Transverse colon (tissue), 4 donors: ENCODE measurements at regions not wholly inside any gene's neighbourhood (a gene's known extent, or its start where the extent isn't known, plus 50 kb on each side); places are given as distances from the start of the nearest gene placed in this dataset.

Source experiments
- DNase-seq: peaks from one replicate; pipeline ENCODE4 v3.0.0-alpha.2; 2019
- H3K27ac ChIP-seq, 4 donors: fragments of 200-600 bp; sonication (generic); 2 replicates each; pipeline ENCODE4 v1.5.1; 2016 to 2018; ENCODE audit warnings: inconsistent platforms in 4 of 4
- H3K27me3 ChIP-seq: fragments of 200-600 bp; sonication (generic); 2 replicates; pipeline ENCODE4 v1.5.1; 2017; ENCODE audit warnings: inconsistent platforms
- H3K36me3 ChIP-seq, 4 donors: fragments of 200-600 bp; sonication (generic); 2 replicates each; pipeline ENCODE4 v1.5.1; 2017 to 2019; ENCODE audit warnings: inconsistent platforms in 4 of 4
- H3K4me1 ChIP-seq, 4 donors: fragments of 200-600 bp; sonication (generic); 2 replicates each; pipeline ENCODE4 v1.5.1; 2017 to 2020; ENCODE audit warnings: inconsistent platforms in 4 of 4
- H3K4me3 ChIP-seq, 4 donors: fragments of 200-600 bp; sonication (generic); 1 replicate in 1 of 4; 2 replicates in 3 of 4; pipeline versions ENCODE4 v1.5.1 to v1.6.1; 2017 to 2019; ENCODE audit warnings: inconsistent platforms in 4 of 4
- H3K9me3 ChIP-seq, 2 donors: fragments of 200-600 bp; sonication (generic); 2 replicates each; pipeline ENCODE4 v1.5.1; 2017 to 2019; ENCODE audit warnings: inconsistent platforms in 2 of 2
- CTCF ChIP-seq, 5 experiments: fragments of 200-600 bp in 3 of 5; fragments of 450-650 bp in 2 of 5; sonication (generic) in 3 of 5; IDR thresholded peaks; 1 replicate in 2 of 5; 2 replicates in 3 of 5; pipeline ENCODE4 v1.5.1; 2016 to 2017; ENCODE audit warnings: antibody characterized with exemption in 5 of 5, inconsistent platforms in 3 of 5, mild to moderate bottlenecking in 2 of 5, moderate library complexity in 1 of 5
- EP300 ChIP-seq: sonication (generic); formaldehyde crosslinking; IDR thresholded peaks from one replicate; pipeline ENCODE4 v1.6.1; 2017; ENCODE audit warnings: antibody characterized with exemption, low read depth
- POLR2A ChIP-seq: fragments of 450-650 bp; IDR thresholded peaks from one replicate; pipeline ENCODE4 v1.6.1; 2016; ENCODE audit warnings: antibody characterized with exemption, mild to moderate bottlenecking, moderate library complexity
- POLR2AphosphoS5 ChIP-seq, 3 donors: sonication (generic); formaldehyde crosslinking; IDR thresholded peaks; one replicate each; pipeline ENCODE4 v1.6.1; 2016; ENCODE audit warnings: antibody characterized with exemption in 3 of 3
- WGBS, 2 donors: methylation state at CpG; one replicate each; pipeline ENCODE4 v1.1.5; 2018; ENCODE audit warnings: low coverage in 1 of 2; 5-methylcytosine and 5-hydroxymethylcytosine counted together
- in situ Hi-C, 4 donors: fragments of 200-750 bp; cut with MboI; loops; one replicate each; pipeline versions ENCODE4 v1.15.0 to v1.15.1; 2017; ENCODE audit warnings: low sequenced_read_pairs in 3 of 4, low pct_ligation_motif_present in 1 of 4, low pct_unique_long_range_greater_than_20kb in 1 of 4
- intact Hi-C: fragments of 100-400 bp; cut with DNase I; formaldehyde crosslinking; loops from one replicate; pipeline ENCODE4 v1.15.1; 2023; ENCODE audit warnings: low total_unique reads

- Histone ChIP-seq H3K27me3 (no peaks in the 10 kb centered on the region), H3K27ac (no peak overlapping the region), H3K9me3 (no peaks in the 10 kb centered on the region), H3K4me3 (no peak overlapping the region), H3K36me3 (no peaks in the 10 kb centered on the region), H3K4me1 (no peaks in the 10 kb centered on the region)
- in situ Hi-C loops: no loop called here
- DNase-seq: no peak
- intact Hi-C loops: no loop called here
- 89 to 100% methylated on average over 2 to 4 of the region's 4 CpGs for WGBS, 2 donors
- TF ChIP-seq EP300 (no peak), POLR2AphosphoS5 (IDR thresholded peaks at IDR 0.05) (no peak), CTCF (IDR thresholded peaks at IDR 0.05) (no peak), POLR2A (no peak)
Measured at GRCh38 chr5:161023551-161023950, 171.5 kb upstream of the ATP10B start.

GRCh38 chr5:161022151-161022550, 170.1 kb upstream of the ATP10B start:
- 63 to 78% methylated on average over 1 to 2 of the region's 2 CpGs for WGBS, 2 donors
- Histone ChIP-seq H3K27ac (no peak overlapping the region), H3K4me3 (no peak overlapping the region), H3K4me1 (no peaks in the 10 kb centered on the region), H3K36me3 (no peaks in the 10 kb centered on the region), H3K27me3 (no peaks in the 10 kb centered on the region), H3K9me3 (peaks cover 0 to under 1% of the 10 kb centered on the region in 2 donors)
- in situ Hi-C loops: no loop called here
- TF ChIP-seq CTCF (IDR thresholded peaks at IDR 0.05) (no peak), POLR2A (no peak)
- intact Hi-C loops: no loop called here
- DNase-seq: no peak

GRCh38 chr5:161009817-161010216, 157.8 kb upstream of the ATP10B start:
- intact Hi-C loops (no loop called here), in situ Hi-C loops (no loop called here)
- no peak for DNase-seq
- 71 to 100% methylated on average over 1 of the region's 1 CpG for WGBS, 2 donors
- H3K36me3 ChIP-seq: no peaks in the 10 kb centered on the region
- H3K27me3 ChIP-seq: no peaks in the 10 kb centered on the region
- no peaks in the 10 kb centered on the region for H3K4me1 ChIP-seq
- H3K4me3 ChIP-seq: no peak overlapping the region
- TF ChIP-seq POLR2A: no peak
- no peak for TF ChIP-seq CTCF (IDR thresholded peaks at IDR 0.05)
- no peak for TF ChIP-seq POLR2AphosphoS5 (IDR thresholded peaks at IDR 0.05)
- no peak for TF ChIP-seq EP300
- H3K9me3 ChIP-seq: no peaks in the 10 kb centered on the region
- H3K27ac ChIP-seq: no peak overlapping the region

- no peak for DNase-seq
- H3K9me3 ChIP-seq: no peaks in the 10 kb centered on the region
- intact Hi-C loops (no loop called here), in situ Hi-C loops (no loop called here)
- no peaks in the 10 kb centered on the region for H3K36me3 ChIP-seq
- no peaks in the 10 kb centered on the region for H3K4me1 ChIP-seq
- no peak for TF ChIP-seq EP300
- no peak for TF ChIP-seq POLR2AphosphoS5 (IDR thresholded peaks at IDR 0.05)
- TF ChIP-seq CTCF (IDR thresholded peaks at IDR 0.05): no peak
- TF ChIP-seq POLR2A: no peak
- WGBS, 2 donors: 68 to 87% methylated on average over 2 of the region's 2 CpGs
- H3K4me3 ChIP-seq: no peak overlapping the region
- no peaks in the 10 kb centered on the region for H3K27me3 ChIP-seq
- no peak overlapping the region for H3K27ac ChIP-seq
Measured at GRCh38 chr5:161009194-161009593, 157.2 kb upstream of the ATP10B start.
